ENCODE measurements at regions not wholly inside any gene's neighbourhood (a gene's known extent, or its start where the extent isn't known, plus 50 kb on each side); places are given as distances from the start of the nearest gene placed in this dataset.

DNA sequence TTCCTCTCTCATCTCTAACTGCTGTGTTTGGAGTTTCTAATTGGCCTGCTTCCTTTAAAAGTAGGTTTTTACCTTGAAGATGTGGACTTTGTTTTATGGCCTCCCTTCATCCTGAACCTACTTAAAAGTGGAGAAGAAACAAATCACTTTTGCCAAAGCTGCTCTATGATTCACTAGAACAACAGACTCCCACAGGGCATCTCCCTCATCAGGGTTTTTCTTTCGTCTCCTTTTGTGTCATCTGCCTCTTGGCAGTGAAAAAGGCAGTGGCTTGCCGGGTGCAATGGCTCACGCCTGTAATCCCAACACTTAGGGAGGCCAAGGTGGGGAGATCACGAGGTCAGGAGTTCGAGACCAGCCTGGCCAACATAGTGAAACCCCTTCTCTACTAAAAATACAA is 186.6 kb upstream of the MTNR1B start:
- DNase-seq (ENCODE audit: low spot score) = no peak
- H3K27ac Mint-ChIP-seq = no peak overlapping the region
- H3K36me3 ChIP-seq (ENCODE audit: insufficient read depth) = no peaks in the 10 kb centered on the region

More for the DNA sequence above, 186.6 kb upstream of the MTNR1B start:
- Mint-ChIP-seq H3K9me3 (no peaks in the 10 kb centered on the region), H3K27me3 (ENCODE audit: insufficient read depth, low read depth, poor library complexity) (peaks cover 2% of the 10 kb centered on the region), H3K36me3 (ENCODE audit: low read depth) (peaks cover 11% of the 10 kb centered on the region; the same call in 2 of the 3 replicates), H3K4me1 (peaks cover 29% of the 10 kb centered on the region), H3K4me3 (no peak overlapping the region)
- Histone ChIP-seq H3K79me2 (replicated peaks; ENCODE audit: insufficient read depth) (no peaks in the 10 kb centered on the region), H4K20me1 (replicated peaks; ENCODE audit: insufficient read depth) (no peaks in the 10 kb centered on the region), H3K27me3 (ENCODE audit: insufficient read depth) (no peaks in the 10 kb centered on the region), H3F3A (replicated peaks; ENCODE audit: low read depth) (no peaks in the 10 kb centered on the region), H3K4me3 (no peak overlapping the region), H3K9me2 (ENCODE audit: insufficient read depth) (no peaks in the 10 kb centered on the region; the same call in 1 of the 2 replicates), H3K27ac (ENCODE audit: low read depth) (no peak overlapping the region), H3K4me1 (ENCODE audit: insufficient read depth) (peaks cover 26% of the 10 kb centered on the region), H3K4me2 (no peak overlapping the region), H2AFZ (no peak overlapping the region)
- ATAC-seq = no peak
- no peak for TF ChIP-seq STAT1 (IDR thresholded peaks at IDR 0.05; ENCODE audit: unreplicated experiment)
- TF ChIP-seq, protein P1, sequence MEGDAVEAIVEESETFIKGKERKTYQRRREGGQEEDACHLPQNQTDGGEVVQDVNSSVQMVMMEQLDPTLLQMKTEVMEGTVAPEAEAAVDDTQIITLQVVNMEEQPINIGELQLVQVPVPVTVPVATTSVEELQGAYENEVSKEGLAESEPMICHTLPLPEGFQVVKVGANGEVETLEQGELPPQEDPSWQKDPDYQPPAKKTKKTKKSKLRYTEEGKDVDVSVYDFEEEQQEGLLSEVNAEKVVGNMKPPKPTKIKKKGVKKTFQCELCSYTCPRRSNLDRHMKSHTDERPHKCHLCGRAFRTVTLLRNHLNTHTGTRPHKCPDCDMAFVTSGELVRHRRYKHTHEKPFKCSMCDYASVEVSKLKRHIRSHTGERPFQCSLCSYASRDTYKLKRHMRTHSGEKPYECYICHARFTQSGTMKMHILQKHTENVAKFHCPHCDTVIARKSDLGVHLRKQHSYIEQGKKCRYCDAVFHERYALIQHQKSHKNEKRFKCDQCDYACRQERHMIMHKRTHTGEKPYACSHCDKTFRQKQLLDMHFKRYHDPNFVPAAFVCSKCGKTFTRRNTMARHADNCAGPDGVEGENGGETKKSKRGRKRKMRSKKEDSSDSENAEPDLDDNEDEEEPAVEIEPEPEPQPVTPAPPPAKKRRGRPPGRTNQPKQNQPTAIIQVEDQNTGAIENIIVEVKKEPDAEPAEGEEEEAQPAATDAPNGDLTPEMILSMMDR (conservative IDR thresholded peaks at IDR 0.05; ENCODE audit: low read depth in 2 of 2) = no peak
- TF ChIP-seq ZNF114 (CRISPR knock-in tag; IDR thresholded peaks at IDR 0.05) = no peak
- TF ChIP-seq NANOG (IDR thresholded peaks at IDR 0.05; ENCODE audit: borderline replicate concordance) = no peak
- TF ChIP-seq, protein P2, sequence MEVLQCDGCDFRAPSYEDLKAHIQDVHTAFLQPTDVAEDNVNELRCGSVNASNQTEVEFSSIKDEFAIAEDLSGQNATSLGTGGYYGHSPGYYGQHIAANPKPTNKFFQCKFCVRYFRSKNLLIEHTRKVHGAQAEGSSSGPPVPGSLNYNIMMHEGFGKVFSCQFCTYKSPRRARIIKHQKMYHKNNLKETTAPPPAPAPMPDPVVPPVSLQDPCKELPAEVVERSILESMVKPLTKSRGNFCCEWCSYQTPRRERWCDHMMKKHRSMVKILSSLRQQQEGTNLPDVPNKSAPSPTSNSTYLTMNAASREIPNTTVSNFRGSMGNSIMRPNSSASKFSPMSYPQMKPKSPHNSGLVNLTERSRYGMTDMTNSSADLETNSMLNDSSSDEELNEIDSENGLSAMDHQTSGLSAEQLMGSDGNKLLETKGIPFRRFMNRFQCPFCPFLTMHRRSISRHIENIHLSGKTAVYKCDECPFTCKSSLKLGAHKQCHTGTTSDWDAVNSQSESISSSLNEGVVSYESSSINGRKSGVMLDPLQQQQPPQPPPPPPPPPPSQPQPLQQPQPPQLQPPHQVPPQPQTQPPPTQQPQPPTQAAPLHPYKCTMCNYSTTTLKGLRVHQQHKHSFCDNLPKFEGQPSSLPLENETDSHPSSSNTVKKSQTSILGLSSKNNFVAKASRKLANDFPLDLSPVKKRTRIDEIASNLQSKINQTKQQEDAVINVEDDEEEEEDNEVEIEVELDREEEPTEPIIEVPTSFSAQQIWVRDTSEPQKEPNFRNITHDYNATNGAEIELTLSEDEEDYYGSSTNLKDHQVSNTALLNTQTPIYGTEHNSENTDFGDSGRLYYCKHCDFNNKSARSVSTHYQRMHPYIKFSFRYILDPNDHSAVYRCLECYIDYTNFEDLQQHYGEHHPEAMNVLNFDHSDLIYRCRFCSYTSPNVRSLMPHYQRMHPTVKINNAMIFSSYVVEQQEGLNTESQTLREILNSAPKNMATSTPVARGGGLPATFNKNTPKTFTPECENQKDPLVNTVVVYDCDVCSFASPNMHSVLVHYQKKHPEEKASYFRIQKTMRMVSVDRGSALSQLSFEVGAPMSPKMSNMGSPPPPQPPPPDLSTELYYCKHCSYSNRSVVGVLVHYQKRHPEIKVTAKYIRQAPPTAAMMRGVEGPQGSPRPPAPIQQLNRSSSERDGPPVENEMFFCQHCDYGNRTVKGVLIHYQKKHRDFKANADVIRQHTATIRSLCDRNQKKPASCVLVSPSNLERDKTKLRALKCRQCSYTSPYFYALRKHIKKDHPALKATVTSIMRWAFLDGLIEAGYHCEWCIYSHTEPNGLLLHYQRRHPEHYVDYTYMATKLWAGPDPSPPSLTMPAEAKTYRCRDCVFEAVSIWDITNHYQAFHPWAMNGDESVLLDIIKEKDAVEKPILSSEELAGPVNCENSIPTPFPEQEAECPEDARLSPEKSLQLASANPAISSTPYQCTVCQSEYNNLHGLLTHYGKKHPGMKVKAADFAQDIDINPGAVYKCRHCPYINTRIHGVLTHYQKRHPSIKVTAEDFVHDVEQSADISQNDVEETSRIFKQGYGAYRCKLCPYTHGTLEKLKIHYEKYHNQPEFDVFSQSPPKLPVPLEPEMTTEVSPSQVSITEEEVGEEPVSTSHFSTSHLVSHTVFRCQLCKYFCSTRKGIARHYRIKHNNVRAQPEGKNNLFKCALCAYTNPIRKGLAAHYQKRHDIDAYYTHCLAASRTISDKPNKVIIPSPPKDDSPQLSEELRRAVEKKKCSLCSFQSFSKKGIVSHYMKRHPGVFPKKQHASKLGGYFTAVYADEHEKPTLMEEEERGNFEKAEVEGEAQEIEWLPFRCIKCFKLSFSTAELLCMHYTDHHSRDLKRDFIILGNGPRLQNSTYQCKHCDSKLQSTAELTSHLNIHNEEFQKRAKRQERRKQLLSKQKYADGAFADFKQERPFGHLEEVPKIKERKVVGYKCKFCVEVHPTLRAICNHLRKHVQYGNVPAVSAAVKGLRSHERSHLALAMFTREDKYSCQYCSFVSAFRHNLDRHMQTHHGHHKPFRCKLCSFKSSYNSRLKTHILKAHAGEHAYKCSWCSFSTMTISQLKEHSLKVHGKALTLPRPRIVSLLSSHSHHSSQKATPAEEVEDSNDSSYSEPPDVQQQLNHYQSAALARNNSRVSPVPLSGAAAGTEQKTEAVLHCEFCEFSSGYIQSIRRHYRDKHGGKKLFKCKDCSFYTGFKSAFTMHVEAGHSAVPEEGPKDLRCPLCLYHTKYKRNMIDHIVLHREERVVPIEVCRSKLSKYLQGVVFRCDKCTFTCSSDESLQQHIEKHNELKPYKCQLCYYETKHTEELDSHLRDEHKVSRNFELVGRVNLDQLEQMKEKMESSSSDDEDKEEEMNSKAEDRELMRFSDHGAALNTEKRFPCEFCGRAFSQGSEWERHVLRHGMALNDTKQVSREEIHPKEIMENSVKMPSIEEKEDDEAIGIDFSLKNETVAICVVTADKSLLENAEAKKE (CRISPR knock-in tag; IDR thresholded peaks at IDR 0.05) = no peak
- no peak for TF ChIP-seq ZNF331 (CRISPR knock-in tag; IDR thresholded peaks at IDR 0.05; ENCODE audit: low read depth)
- no peak for TF ChIP-seq CREB1 (CRISPR knock-in tag; IDR thresholded peaks at IDR 0.05; ENCODE audit: low read depth)
- no peak for TF ChIP-seq JUNB (IDR thresholded peaks at IDR 0.05; ENCODE audit: unreplicated experiment)
- no peak for TF ChIP-seq EZH2phosphoT487 (IDR thresholded peaks at IDR 0.05; ENCODE audit: unreplicated experiment)
- TF ChIP-seq, protein P3, sequence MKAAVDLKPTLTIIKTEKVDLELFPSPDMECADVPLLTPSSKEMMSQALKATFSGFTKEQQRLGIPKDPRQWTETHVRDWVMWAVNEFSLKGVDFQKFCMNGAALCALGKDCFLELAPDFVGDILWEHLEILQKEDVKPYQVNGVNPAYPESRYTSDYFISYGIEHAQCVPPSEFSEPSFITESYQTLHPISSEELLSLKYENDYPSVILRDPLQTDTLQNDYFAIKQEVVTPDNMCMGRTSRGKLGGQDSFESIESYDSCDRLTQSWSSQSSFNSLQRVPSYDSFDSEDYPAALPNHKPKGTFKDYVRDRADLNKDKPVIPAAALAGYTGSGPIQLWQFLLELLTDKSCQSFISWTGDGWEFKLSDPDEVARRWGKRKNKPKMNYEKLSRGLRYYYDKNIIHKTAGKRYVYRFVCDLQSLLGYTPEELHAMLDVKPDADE (IDR thresholded peaks at IDR 0.05) = no peak
- TF ChIP-seq, protein P4, sequence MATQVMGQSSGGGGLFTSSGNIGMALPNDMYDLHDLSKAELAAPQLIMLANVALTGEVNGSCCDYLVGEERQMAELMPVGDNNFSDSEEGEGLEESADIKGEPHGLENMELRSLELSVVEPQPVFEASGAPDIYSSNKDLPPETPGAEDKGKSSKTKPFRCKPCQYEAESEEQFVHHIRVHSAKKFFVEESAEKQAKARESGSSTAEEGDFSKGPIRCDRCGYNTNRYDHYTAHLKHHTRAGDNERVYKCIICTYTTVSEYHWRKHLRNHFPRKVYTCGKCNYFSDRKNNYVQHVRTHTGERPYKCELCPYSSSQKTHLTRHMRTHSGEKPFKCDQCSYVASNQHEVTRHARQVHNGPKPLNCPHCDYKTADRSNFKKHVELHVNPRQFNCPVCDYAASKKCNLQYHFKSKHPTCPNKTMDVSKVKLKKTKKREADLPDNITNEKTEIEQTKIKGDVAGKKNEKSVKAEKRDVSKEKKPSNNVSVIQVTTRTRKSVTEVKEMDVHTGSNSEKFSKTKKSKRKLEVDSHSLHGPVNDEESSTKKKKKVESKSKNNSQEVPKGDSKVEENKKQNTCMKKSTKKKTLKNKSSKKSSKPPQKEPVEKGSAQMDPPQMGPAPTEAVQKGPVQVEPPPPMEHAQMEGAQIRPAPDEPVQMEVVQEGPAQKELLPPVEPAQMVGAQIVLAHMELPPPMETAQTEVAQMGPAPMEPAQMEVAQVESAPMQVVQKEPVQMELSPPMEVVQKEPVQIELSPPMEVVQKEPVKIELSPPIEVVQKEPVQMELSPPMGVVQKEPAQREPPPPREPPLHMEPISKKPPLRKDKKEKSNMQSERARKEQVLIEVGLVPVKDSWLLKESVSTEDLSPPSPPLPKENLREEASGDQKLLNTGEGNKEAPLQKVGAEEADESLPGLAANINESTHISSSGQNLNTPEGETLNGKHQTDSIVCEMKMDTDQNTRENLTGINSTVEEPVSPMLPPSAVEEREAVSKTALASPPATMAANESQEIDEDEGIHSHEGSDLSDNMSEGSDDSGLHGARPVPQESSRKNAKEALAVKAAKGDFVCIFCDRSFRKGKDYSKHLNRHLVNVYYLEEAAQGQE (IDR thresholded peaks at IDR 0.05; ENCODE audit: unreplicated experiment) = no peak
- no peak for TF ChIP-seq EZH2 (IDR thresholded peaks at IDR 0.05; ENCODE audit: low read depth, unreplicated experiment)
- no peak for TF ChIP-seq POLR2AphosphoS5 (IDR thresholded peaks at IDR 0.05; ENCODE audit: low read depth)

Data from GM23338 (cell line).